GM18520 (cell line): ENCODE measurements at regions not wholly inside any gene's neighbourhood (a gene's known extent, or its start where the extent isn't known, plus 50 kb on each side); places are given as distances from the start of the nearest gene placed in this dataset.
"Not testable (repeated sequence)": the region's sequence is repeated elsewhere in the genome, so short reads cannot be mapped to it uniquely, and the experiment has no call there.

Source experiments
- ATAC-seq: cut with Tn5 transposase; IDR thresholded peaks from one replicate; pipeline ENCODE4 v1.9.1; 2021; ENCODE audit not compliant: unreplicated experiment

DNA sequence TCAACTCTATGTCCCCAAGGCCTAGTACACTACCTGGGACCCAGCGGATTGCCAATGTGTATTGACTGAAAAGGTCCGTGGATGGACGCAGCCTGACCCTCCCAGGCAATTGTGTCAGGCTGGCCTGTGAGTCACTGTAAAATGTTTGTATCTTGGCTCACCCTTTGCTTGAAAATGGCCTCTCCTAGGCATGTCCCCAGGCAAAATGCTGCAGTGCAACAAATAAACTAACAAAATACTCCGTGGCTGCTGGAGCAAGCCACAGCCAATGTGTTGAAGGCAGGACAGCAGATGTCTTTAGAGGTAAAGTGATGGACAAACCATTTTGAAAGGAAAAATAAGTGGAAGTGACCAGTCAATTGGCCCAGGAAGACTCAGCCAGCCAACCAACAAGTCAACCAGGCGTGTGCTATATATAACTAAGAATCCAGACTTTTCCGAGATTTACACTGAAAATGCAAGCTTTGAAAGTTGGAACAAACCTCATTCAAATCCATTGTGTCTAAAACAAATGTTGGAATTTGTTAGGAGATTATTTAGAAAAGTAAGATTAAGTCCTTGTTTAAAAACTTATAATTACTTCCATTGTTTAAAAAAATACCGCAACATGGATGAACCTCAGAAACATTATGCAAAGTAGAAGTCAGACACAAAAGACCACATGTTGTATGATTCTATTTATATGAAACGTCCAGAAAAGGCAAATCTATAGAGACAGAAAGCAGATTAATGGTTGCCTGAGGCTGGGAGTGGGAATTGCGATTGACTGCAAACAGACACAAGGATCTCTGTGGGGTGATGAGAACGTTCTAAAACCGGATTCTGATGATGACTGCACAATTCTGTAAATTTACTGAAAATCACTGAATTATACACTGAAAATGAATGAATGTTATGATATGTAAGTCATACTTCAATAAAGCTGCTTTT, 191.2 kb downstream of the TLE3 start:
- ATAC-seq, result no peak

DNA sequence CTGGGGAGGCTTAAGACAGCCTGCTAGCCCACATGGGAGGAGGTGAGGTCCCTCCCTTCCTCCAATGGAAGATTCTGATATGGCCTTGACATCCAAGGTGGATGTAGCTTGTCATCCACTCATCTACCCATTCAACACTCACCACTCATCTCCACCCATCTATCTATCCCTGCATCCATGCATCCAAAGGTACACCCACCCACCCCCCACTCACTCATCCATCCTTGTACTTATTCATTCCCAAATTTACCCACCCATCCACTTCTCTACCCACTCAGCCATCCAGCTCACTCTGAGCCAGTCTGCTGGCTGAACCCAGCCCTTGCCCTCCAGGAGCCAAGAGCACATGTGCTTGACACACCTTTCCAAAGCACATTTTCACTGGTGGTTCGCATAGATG, 189.7 kb downstream of the TLE3 start:
- ATAC-seq, result no peak

DNA sequence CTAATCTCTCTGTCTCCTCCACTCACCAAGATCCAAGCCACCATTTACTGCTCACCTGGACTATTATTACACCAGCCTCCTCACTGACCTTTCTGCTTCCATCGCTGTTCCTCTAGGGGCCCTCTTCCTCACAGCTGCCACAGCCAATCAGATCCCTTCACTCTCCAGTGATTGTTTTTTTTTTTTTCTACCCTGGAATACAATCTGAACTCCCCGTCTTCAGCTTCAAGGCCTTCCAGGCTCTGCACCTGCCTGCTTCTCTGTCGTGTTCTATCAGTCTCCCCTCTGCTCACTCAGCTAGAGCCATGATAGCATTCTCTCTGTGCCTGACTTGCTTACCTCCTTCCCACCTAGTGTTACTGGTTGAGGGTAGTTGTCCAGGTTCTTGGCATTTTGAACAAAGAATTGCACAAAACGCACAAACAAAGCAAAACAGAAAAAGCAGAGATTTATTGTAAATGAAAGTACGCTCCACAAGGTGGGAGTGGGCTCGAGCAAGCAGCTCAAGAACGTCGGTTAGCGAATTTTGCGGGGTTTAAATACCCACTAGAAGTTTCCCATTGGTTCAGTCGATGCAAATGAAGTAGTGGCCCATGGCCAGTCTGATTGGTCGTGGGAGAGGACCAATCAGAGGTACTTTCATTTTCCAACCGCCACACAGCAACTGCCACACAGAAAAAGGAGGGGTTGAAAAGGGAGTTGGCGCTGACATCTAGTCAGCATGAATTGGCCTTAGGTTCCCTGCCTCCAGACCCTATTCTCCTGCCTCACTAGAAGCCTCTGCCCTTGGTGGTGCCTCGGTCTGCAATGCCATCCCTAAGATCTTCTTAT, 188.9 kb downstream of the TLE3 start:
- no peak for ATAC-seq

DNA sequence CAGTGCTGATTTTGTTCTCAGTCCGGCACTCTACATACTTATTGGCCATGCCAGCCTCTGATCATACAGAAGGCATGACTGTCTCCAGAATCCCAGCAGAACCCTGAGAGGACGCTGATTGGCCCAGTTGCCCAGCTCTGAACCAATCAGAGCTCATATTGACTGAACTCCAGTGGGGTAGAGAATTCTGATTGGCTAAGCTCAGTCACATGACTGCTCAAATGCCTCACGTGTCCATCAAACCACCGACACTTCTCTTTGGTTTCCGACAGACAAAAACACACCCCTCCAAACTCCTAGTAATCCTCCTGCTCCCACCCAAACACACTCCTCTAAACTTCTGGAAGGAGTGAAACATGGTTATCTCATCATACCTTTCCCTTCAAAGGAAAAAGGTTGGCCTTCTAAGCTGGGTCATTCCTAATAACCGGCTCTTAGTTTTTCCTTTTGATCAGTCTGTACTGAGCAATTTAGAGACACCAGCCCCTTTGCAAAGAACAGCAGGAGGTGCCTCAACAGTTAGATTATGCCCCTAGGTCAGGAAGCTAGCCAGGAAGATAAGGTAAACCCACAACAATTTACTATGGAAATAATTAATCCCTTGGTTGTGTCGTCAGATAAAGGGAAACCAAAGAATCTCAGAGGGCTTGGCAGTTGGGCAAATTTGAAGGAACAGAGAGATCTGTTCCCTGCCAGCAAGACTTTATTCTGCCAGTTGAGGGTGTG, 187.8 kb downstream of the TLE3 start:
- ATAC-seq, result no peak

DNA sequence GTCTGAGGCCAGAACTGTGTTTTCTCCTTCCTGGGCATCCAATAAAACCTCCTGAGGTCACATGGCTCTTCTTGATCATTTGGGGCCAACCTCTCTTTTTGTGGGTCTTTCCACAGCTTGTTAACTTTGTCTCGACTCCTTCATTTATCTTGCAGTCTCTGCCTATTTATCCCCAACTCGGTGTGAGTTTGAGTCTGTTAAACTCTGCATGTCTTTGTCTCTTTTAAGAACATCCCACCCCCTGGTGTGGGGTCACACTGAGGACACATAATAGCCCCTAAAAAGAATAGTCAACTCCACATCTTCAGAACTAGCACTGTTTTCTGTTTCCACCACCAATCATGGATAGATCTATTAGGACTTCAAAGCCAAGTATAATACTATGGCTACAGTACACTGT, 187.2 kb downstream of the TLE3 start:
- no peak for ATAC-seq

DNA sequence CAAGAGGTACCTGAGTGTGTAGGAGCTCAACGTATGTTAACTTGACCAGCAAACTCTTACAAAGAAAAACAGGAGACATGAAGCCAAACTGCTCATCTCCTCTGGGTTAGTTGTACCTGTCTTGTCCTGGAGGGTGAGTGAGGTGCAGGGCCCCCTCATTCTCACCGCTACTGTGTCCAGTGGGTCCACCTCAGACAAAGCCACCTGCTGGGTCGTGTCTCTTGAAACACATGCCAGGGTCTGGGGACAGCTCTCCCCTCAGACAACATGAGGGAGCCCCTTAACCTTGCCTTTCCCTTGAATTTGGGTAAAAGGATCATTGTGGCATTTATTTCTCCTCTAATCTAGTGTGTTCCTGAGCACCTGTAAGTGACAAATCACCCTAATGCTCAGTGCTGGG, 185.6 kb downstream of the TLE3 start:
- no peak for ATAC-seq

DNA sequence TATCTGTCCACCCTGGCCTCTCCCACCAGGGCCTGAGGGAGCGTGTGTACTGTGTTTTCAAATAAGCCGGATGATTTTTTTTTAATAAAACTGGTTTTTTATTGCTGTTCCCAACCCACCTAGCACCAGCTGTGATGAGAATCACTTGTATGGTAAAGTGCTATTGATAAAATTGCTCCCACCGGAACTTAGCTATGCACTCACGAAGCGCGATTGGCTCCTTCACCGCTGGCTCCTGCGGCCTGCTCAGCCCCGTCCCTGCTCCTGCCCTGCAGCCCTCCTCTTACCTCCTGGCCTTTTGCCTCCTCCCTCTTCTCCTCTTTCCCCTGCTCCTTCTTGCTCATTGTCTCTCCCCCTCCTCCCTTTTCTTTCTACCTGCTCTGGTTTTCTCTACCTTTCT, 183.7 kb downstream of the TLE3 start:
- ATAC-seq, result no peak

DNA sequence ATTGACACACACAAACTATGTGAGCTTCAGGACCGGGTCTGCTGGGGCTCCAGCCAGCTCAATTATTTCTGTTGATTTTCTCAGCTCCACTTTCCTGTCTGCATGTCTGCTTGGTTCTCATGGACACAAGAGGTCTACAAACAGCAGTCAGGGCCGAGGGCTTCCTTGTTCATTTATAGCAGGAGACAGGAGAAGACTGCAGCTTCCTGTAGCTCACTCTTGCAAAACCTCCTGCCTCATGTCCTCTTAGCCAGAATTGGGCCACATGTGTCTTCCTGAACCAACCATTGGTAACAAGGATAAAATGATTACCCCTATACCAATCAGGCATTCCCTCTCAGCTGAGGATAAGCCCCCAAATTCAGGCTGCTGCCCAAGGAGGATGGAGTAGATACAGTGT, 182.8 kb downstream of the TLE3 start:
- ATAC-seq, result no peak

DNA sequence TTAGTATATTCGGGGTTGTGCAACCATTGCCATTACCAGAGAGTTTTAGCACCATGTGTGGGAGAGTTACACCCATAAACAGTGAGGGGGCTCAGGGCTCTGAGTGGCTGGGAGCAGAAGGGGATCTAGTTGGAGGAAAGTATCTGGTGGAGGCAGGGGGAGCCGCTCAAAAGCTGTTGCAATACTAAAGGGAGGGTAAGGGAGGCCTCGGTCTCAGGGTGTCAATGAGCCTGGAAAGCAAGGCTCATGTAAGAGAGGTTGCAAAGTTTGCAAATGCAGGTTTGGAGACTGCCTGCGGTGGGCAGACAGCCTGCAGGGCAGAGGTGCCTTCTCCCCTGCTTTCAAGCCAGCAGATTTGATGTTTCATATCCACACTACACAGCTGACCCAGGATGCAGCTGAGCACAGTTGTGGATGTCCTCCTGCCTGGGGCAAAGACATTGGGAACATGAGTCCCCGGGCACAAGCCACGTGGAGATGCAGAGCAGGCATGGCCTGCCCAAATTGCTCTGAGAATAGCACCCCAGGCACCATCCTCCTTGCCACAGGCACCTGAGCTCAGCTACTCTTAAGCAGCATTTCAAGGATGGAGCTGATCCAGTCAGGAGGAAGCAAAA, 181.4 kb downstream of the TLE3 start:
- ATAC-seq, result no peak

DNA sequence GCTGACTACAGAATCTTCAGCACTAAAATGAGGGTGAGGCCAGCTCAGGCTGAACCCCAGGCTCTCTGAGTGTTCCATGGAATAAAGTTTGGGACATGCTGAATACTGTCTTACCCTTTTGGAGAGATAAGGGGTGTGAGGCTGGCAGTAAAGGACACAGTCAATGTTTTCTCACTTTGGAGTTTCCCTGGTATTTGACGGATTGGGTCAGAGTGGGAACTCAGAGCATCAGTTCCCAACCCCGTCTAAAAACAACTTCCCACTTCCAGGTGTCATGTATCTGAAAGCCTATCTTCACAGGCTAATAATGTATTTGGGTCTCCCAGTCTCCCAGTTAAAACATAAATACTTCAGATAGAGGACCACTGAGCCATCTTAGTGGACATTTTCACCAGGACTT, 180.7 kb downstream of the TLE3 start:
- no peak for ATAC-seq

DNA sequence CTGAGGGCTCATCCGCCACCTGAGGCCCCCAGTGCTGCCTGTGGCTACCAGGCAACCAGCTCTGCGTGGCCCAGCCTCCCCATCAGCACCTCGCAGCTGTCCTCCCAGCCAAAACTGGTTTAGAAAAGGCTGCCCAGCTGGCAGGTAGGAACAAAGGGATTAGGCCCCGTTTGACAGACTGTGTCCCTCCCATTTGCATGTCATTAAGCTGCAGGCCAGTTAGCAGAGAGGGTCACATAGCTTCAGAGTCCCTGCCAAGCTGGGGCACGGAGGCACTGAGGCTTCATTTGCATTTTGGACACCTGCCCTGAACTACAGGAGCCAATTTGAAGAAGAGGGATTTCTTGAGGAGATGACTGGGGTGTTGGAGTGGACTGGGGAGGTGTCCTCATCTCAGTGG, 177.9 kb downstream of the TLE3 start:
- ATAC-seq, result no peak

DNA sequence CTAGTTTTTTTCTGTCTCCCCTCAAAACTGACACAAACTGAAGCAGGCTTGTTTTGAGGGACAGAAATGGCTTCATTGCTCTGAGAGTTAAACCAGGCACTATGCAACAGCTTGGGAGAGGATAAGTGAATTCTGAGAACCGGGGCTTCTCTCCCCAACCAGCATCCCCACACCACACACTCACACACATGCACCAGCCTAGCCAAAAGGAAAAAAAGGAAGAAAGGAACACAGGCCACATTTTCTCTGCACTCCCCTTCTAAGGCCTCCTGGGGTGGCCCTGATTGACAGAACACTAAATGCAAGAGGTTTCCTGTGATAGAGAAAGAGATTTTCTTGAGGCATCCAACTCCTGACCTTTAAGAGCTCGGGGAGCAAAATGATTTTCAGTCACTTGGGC, 177.5 kb downstream of the TLE3 start:
- no peak for ATAC-seq

DNA sequence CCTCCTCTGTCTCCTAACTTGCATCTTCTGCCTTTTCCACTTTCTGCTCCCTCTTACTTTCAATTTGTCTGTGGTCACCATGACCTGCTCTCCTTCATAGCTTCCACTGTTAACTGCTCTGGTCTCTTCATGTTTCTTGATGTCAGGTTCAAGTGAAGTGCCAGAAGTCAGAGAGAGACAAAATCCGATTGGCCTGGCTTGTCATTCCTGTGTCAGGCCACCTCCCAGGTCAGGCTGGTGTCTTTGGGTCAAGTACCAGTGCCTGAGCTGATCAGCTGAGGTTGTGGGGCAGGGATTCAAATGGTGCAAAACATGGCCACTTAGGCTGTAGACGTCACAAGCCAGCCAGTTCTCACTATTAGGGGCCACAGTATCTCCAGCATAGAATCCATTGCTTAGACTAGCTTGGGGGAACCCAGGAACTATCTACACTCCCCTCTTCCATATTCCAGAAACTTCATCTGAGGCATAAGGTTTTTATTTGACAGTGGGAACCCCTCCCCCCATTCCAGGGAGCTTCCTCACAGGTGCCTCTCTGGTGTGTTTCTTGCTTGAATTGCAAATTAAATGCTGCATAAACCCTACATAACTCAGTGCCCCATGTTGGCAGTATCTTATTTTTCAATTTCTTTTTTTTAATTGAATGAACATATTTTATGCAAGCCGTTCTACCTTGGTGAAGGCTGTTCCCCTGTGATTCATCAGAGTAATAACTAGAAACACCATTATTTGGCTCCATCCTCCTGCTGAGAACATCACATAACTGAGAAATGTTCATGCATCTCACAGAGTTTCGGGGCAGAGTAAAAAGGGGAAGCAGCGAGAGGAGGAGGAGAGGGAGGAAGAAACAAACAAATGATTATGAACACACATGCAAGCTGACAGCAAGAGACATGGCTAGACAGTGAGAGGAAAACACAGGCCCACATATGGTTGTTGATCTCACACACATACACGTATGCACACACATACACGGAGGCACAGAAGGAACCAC, 175.8 kb downstream of the TLE3 start:
- ATAC-seq, result no peak

DNA sequence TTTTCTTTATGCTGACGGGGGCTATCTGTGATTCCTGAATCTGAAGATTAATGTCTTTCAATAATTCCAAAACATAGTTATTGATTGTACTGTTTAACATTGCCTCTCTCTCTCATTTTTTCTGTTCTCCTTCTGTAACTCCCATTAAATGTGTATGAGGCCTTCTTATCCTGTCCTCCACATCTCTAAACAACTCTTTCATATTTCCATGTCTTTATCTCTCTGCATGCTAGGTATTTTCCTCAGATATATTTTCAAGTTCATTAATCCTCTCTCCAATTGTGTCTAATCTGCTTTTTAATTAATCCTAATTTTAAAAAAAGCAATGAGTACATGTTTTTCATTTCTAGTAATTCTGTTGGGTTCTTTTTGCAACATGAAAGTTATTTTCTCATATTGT, 173.2 kb downstream of the TLE3 start:
- no peak for ATAC-seq

DNA sequence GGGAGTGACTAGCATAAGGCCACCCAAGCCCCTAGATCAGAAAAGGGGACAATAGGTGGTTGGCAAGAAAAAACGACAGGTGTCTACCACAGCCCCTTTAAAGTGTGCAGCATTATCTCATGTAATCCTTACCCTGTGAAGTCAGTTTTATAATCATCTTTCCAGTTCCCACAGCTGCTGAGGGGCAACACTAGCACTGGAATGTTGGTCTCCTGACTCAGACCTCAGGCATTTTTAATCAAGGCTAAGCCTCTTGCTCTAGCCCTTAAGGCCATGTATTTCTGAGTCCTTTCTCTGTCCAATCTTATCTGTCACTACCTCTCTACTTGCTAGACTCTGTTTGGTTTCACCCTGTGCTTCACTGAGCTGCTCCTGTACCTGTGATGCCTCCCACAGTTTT, 171.7 kb downstream of the TLE3 start:
- no peak for ATAC-seq

DNA sequence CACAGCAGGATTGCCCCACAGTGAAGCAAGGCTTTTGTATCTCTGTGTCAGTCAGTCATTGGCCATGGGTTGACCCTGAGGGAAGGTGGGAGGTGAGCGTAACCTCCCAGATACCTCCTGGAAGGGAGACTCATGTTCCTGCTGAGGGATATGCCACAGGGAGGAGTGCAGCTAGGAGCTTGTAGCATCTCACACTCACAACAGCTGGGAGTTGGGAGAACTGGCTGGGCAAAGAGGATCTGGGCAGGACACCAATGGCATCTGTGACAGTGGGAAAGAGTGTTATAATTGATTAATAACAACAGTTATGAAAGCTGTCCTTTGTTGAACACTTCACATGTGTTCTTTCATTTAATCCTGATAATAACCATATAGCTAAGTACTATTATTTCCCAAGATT, 171.0 kb downstream of the TLE3 start:
- no peak for ATAC-seq

DNA sequence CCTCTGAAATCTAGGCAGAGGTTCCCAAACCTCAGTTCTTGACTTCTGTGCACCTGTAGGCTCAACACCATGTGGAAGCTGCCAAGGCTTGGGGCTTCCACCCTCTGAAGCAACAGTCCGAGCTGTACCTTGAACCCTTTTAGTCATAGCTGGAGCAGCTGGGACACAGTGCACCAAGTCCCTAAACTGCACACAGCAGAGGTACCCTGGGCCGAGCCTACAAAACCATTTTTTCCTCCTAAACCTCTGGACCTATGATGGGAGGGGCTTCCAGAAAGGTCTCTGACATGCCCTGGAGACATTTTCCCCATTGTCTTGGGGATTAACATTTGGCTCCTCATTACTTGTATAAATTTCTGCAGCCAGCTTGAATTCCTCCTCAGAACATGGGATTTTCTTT, 168.8 kb downstream of the TLE3 start:
- ATAC-seq, result not testable (repeated sequence)

DNA sequence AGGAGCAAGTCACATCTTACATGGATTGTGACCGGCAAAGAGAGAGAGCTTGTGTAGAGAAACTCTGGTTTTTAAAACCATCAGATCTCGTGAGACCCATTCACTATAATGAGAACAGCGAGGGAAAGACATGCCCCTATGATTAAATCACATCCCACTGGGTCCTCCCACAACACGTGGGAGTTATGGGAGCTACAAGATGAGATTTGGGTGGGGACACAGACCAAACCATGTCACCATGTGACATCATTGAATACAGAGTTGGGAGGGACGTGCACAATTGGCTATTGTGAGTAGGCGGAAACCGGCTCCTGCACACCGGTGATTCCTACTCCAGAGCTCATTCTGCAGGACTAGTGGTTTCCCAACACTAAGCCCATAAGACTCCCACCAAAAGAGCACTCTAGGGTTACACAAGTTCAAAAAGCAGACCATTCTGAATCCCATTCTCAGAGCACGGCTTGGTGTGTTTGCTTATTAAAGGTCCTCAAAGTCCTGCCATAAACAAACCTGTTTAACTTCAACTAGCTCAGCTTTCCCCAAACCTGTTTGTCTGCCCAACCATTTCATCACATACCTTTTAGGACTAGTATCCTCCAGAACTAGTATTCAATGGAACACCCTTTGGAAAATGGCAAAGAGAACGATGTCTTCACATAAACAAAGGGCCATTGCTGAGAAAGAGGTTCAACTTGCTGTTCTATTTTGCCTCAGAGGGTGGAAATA, 167.6 kb downstream of the TLE3 start:
- no peak for ATAC-seq

DNA sequence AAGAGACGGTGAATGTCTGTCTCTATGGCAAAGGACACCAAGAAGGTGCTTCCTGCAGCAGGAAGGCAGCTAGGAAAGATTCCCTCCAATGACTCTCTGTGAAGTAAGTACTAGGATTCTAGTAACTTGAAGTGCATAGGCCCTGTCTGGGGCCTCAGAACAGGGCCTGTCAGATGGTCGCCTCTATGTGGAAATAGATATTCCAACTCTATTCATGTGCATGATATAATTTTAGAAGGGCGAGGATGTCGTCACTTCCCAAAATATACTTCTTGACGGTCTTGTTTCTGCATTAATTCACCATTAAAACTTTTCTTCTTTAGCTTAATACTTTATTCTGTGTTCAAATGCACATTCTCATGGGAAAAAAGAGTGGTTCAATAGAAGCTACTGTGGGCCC, 167.0 kb downstream of the TLE3 start:
- ATAC-seq, result no peak
